Immature natural killer cell (primary cell): ENCODE measurements at regions not wholly inside any gene's neighbourhood (a gene's known extent, or its start where the extent isn't known, plus 50 kb on each side); places are given as distances from the start of the nearest gene placed in this dataset.

ENCODE experiments used
- DNase-seq, 3 donors: peaks; one replicate each; pipeline ENCODE4 v3.0.0; 2022; ENCODE audit warnings: mixed read lengths in 1 of 3
- H3K27ac Mint-ChIP-seq, 6 donors: one replicate each; pipeline ENCODE4 v1.8.0; 2020; ENCODE audit warnings: mixed read lengths in 6 of 6, mild to moderate bottlenecking in 5 of 6, inconsistent platforms in 4 of 6, moderate library complexity in 3 of 6
- H3K27me3 Mint-ChIP-seq, 3 donors: one replicate each; pipeline ENCODE4 v1.8.0; 2020 to 2021; ENCODE audit warnings: low read depth in 3 of 3, mild to moderate bottlenecking in 3 of 3, mixed read lengths in 3 of 3, moderate library complexity in 3 of 3, inconsistent platforms in 1 of 3
- H3K36me3 Mint-ChIP-seq, 3 donors: one replicate each; pipeline ENCODE4 v1.8.0; 2020; ENCODE audit warnings: mixed read lengths in 3 of 3, inconsistent platforms in 2 of 3, mild to moderate bottlenecking in 2 of 3
- H3K4me1 Mint-ChIP-seq, 2 donors: one replicate each; pipeline ENCODE4 v1.8.0; 2020; ENCODE audit warnings: inconsistent platforms in 2 of 2, mild to moderate bottlenecking in 2 of 2, mixed read lengths in 2 of 2, moderate library complexity in 1 of 2
- H3K4me3 Mint-ChIP-seq, 5 donors: one replicate each; pipeline ENCODE4 v1.8.0; 2020; ENCODE audit warnings: mild to moderate bottlenecking in 5 of 5, mixed read lengths in 5 of 5, inconsistent platforms in 3 of 5, moderate library complexity in 3 of 5
- H3K9me3 Mint-ChIP-seq, 6 donors: one replicate each; pipeline ENCODE4 v1.8.0; 2020; ENCODE audit warnings: mild to moderate bottlenecking in 6 of 6, mixed read lengths in 6 of 6, inconsistent platforms in 4 of 6, moderate library complexity in 3 of 6

GRCh38 chr6:92810913-92811312 lies 608.4 kb downstream of the EPHA7 start:
- Mint-ChIP-seq H3K9me3 (peaks cover under 1 to 24% (median 11%) of the 10 kb centered on the region in 6 donors), H3K4me3 (no peak overlapping the region), H3K27ac (no peak overlapping the region), H3K4me1 (no peaks in the 10 kb centered on the region), H3K27me3 (peaks cover 0 to 2% (median 0%) of the 10 kb centered on the region in 3 donors), H3K36me3 (no peaks in the 10 kb centered on the region)
- no peak for DNase-seq

GRCh38 chr6:92806254-92806653 lies 613.1 kb downstream of the EPHA7 start:
- H3K4me3 Mint-ChIP-seq: no peak overlapping the region
- DNase-seq: no peak
- peaks cover 0 to 2% (median 0%) of the 10 kb centered on the region in 3 donors for H3K27me3 Mint-ChIP-seq
- peaks cover 0 to 24% (median 12%) of the 10 kb centered on the region in 6 donors for H3K9me3 Mint-ChIP-seq
- no peaks in the 10 kb centered on the region for H3K36me3 Mint-ChIP-seq
- no peaks in the 10 kb centered on the region for H3K4me1 Mint-ChIP-seq
- H3K27ac Mint-ChIP-seq: no peak overlapping the region

- peaks cover 0 to 1% (median 0%) of the 10 kb centered on the region in 3 donors for H3K27me3 Mint-ChIP-seq
- H3K4me3 Mint-ChIP-seq: no peak overlapping the region
- peaks cover 6 to 27% (median 15%) of the 10 kb centered on the region in 6 donors for H3K9me3 Mint-ChIP-seq
- H3K27ac Mint-ChIP-seq: no peak overlapping the region
- H3K4me1 Mint-ChIP-seq: no peaks in the 10 kb centered on the region
- H3K36me3 Mint-ChIP-seq: peaks cover 0 to 4% (median 0%) of the 10 kb centered on the region in 3 donors
- DNase-seq: no peak
Measured at GRCh38 chr6:92791403-92791802, 628.0 kb downstream of the EPHA7 start.

- Mint-ChIP-seq H3K4me3 (no peak overlapping the region), H3K27me3 (peaks cover 0 to under 1% (median 0%) of the 10 kb centered on the region in 3 donors), H3K9me3 (peaks cover 7 to 25% (median 15%) of the 10 kb centered on the region in 6 donors), H3K27ac (no peak overlapping the region), H3K4me1 (no peaks in the 10 kb centered on the region), H3K36me3 (no peaks in the 10 kb centered on the region)
- DNase-seq: no peak
Measured at GRCh38 chr6:92790381-92790780, 629.0 kb downstream of the EPHA7 start.

- no peak for DNase-seq
- Mint-ChIP-seq H3K36me3 (no peaks in the 10 kb centered on the region), H3K9me3 (peaks cover 8 to 31% (median 15%) of the 10 kb centered on the region in 6 donors), H3K4me1 (no peaks in the 10 kb centered on the region), H3K27ac (no peak overlapping the region), H3K4me3 (no peak overlapping the region), H3K27me3 (peaks cover 0 to 2% (median 0%) of the 10 kb centered on the region in 3 donors)
Measured at GRCh38 chr6:92784235-92784634, 635.1 kb downstream of the EPHA7 start.

GRCh38 chr6:92779746-92780145 lies 639.6 kb downstream of the EPHA7 start:
- Mint-ChIP-seq H3K27me3 (no peaks in the 10 kb centered on the region), H3K36me3 (no peaks in the 10 kb centered on the region), H3K9me3 (peaks cover 0 to 42% (median 11%) of the 10 kb centered on the region in 6 donors), H3K4me3 (no peak overlapping the region), H3K27ac (no peak overlapping the region), H3K4me1 (no peaks in the 10 kb centered on the region)
- DNase-seq: no peak

GRCh38 chr6:92777146-92777740 lies 642.1 kb downstream of the EPHA7 start:
- H3K27ac Mint-ChIP-seq: no peak overlapping the region
- no peaks in the 10 kb centered on the region for H3K36me3 Mint-ChIP-seq
- H3K27me3 Mint-ChIP-seq: no peaks in the 10 kb centered on the region
- H3K4me3 Mint-ChIP-seq: no peak overlapping the region
- no peak for DNase-seq
- no peaks in the 10 kb centered on the region for H3K4me1 Mint-ChIP-seq
- H3K9me3 Mint-ChIP-seq: peaks cover 0 to 36% (median 14%) of the 10 kb centered on the region in 6 donors

- Mint-ChIP-seq H3K27me3 (peaks cover 0 to 2% (median 0%) of the 10 kb centered on the region in 3 donors), H3K4me3 (no peak overlapping the region), H3K4me1 (no peaks in the 10 kb centered on the region), H3K27ac (no peak overlapping the region), H3K36me3 (no peaks in the 10 kb centered on the region), H3K9me3 (peaks cover 3 to 31% (median 15%) of the 10 kb centered on the region in 6 donors)
- DNase-seq: no peak
Measured at GRCh38 chr6:92770540-92770939, 648.8 kb downstream of the EPHA7 start.

- H3K4me3 Mint-ChIP-seq: no peak overlapping the region
- no peaks in the 10 kb centered on the region for H3K36me3 Mint-ChIP-seq
- peaks cover 1 to 17% (median 12%) of the 10 kb centered on the region in 6 donors for H3K9me3 Mint-ChIP-seq
- DNase-seq: no peak
- no peak overlapping the region for H3K27ac Mint-ChIP-seq
- H3K27me3 Mint-ChIP-seq: peaks cover 0 to 3% (median 0%) of the 10 kb centered on the region in 3 donors
- no peaks in the 10 kb centered on the region for H3K4me1 Mint-ChIP-seq
Measured at GRCh38 chr6:92767101-92767500, 652.3 kb downstream of the EPHA7 start.

- Mint-ChIP-seq H3K36me3 (no peaks in the 10 kb centered on the region), H3K27me3 (peaks cover 0 to 3% (median 0%) of the 10 kb centered on the region in 3 donors), H3K4me3 (no peak overlapping the region), H3K27ac (no peak overlapping the region), H3K4me1 (no peaks in the 10 kb centered on the region), H3K9me3 (peaks cover 3 to 12% (median 8%) of the 10 kb centered on the region in 6 donors)
- no peak for DNase-seq
Measured at GRCh38 chr6:92763680-92764079, 655.7 kb downstream of the EPHA7 start.

- peaks cover 0 to 3% (median 0%) of the 10 kb centered on the region in 3 donors for H3K27me3 Mint-ChIP-seq
- peaks cover 3 to 11% (median 7%) of the 10 kb centered on the region in 6 donors for H3K9me3 Mint-ChIP-seq
- no peaks in the 10 kb centered on the region for H3K36me3 Mint-ChIP-seq
- H3K4me3 Mint-ChIP-seq: no peak overlapping the region
- no peak overlapping the region for H3K27ac Mint-ChIP-seq
- H3K4me1 Mint-ChIP-seq: no peaks in the 10 kb centered on the region
- DNase-seq: no peak
Measured at GRCh38 chr6:92763274-92763584, 656.1 kb downstream of the EPHA7 start.

GRCh38 chr6:92762443-92763273 lies 656.7 kb downstream of the EPHA7 start:
- H3K27me3 Mint-ChIP-seq: peaks cover 0 to 3% (median 0%) of the 10 kb centered on the region in 3 donors
- H3K36me3 Mint-ChIP-seq: no peaks in the 10 kb centered on the region
- peaks cover 3 to 11% (median 7%) of the 10 kb centered on the region in 6 donors for H3K9me3 Mint-ChIP-seq
- no peaks in the 10 kb centered on the region for H3K4me1 Mint-ChIP-seq
- H3K4me3 Mint-ChIP-seq: no peak overlapping the region
- DNase-seq: no peak
- H3K27ac Mint-ChIP-seq: no peak overlapping the region

- H3K36me3 Mint-ChIP-seq: no peaks in the 10 kb centered on the region
- DNase-seq: no peak
- H3K27me3 Mint-ChIP-seq: no peaks in the 10 kb centered on the region
- no peaks in the 10 kb centered on the region for H3K4me1 Mint-ChIP-seq
- no peak overlapping the region for H3K27ac Mint-ChIP-seq
- no peak overlapping the region for H3K4me3 Mint-ChIP-seq
- H3K9me3 Mint-ChIP-seq: peaks cover 2 to 21% (median 6%) of the 10 kb centered on the region in 6 donors
Measured at GRCh38 chr6:92759178-92759577, 660.2 kb downstream of the EPHA7 start.

- Mint-ChIP-seq H3K27me3 (no peaks in the 10 kb centered on the region), H3K4me1 (no peaks in the 10 kb centered on the region), H3K27ac (no peak overlapping the region), H3K9me3 (peaks cover 5 to 24% (median 7%) of the 10 kb centered on the region in 6 donors), H3K4me3 (no peak overlapping the region), H3K36me3 (no peaks in the 10 kb centered on the region)
- no peak for DNase-seq
Measured at GRCh38 chr6:92757925-92758324, 661.4 kb downstream of the EPHA7 start.
